ENCODE measurements at regions not wholly inside any gene's neighbourhood (a gene's known extent, or its start where the extent isn't known, plus 50 kb on each side); places are given as distances from the start of the nearest gene placed in this dataset.

GRCh38 chr5:145226726-145227125, 608.4 kb downstream of the PRELID2 start:
- Histone ChIP-seq H3K27ac (no peak overlapping the region), H3K4me3 (ENCODE audit: low read depth, low read length) (no peak overlapping the region), H3K36me3 (replicated peaks) (no peaks in the 10 kb centered on the region), H3K27me3 (replicated peaks) (no peaks in the 10 kb centered on the region)
- TF ChIP-seq, protein P1, sequence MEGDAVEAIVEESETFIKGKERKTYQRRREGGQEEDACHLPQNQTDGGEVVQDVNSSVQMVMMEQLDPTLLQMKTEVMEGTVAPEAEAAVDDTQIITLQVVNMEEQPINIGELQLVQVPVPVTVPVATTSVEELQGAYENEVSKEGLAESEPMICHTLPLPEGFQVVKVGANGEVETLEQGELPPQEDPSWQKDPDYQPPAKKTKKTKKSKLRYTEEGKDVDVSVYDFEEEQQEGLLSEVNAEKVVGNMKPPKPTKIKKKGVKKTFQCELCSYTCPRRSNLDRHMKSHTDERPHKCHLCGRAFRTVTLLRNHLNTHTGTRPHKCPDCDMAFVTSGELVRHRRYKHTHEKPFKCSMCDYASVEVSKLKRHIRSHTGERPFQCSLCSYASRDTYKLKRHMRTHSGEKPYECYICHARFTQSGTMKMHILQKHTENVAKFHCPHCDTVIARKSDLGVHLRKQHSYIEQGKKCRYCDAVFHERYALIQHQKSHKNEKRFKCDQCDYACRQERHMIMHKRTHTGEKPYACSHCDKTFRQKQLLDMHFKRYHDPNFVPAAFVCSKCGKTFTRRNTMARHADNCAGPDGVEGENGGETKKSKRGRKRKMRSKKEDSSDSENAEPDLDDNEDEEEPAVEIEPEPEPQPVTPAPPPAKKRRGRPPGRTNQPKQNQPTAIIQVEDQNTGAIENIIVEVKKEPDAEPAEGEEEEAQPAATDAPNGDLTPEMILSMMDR (IDR thresholded peaks at IDR 0.05; ENCODE audit: low read depth, low read length, missing control alignments): no peak
- in situ Hi-C loops (cut with HindIII; ENCODE audit: low pct_ligation_motif_present, low sequenced_read_pairs): no loop called here
- no peak for DNase-seq

- Histone ChIP-seq H3K4me3 (ENCODE audit: low read depth, low read length) (no peak overlapping the region), H3K36me3 (replicated peaks) (no peaks in the 10 kb centered on the region), H3K27ac (no peak overlapping the region), H3K27me3 (replicated peaks) (no peaks in the 10 kb centered on the region)
- TF ChIP-seq, protein P1 (IDR thresholded peaks at IDR 0.05; ENCODE audit: low read depth, low read length, missing control alignments): no peak
- DNase-seq: no peak
- in situ Hi-C loops (cut with HindIII; ENCODE audit: low pct_ligation_motif_present, low sequenced_read_pairs): no loop called here
These were observed 609.6 kb downstream of the PRELID2 start for GRCh38 chr5:145225529-145225928.

DNA sequence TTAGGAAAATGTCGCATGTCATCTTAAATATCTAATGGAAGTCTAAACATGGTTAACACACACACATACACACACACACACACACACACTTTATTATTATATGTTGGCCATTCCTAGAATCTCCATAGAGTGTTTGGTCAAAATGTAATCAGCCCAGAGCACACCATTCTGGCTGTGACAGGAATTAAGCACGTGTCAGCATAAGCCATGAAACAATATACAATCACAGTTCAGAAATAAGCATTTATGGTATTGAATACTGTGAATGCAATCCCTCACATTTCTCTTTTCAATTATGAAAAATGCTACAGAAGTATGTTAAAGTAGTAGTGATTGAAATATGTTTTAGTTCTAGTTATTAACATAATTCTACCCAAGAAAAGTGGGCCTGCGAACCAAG, 611.6 kb downstream of the PRELID2 start:
- no peaks in the 10 kb centered on the region for H3K36me3 ChIP-seq (replicated peaks)
- H3K4me3 ChIP-seq (ENCODE audit: low read depth, low read length): no peak overlapping the region
- H3K27me3 ChIP-seq (replicated peaks): no peaks in the 10 kb centered on the region
- in situ Hi-C loops (cut with HindIII; ENCODE audit: low pct_ligation_motif_present, low sequenced_read_pairs): no loop called here
- no peak overlapping the region for H3K27ac ChIP-seq
- no peak for DNase-seq
- TF ChIP-seq, protein P1 (IDR thresholded peaks at IDR 0.05; ENCODE audit: low read depth, low read length, missing control alignments): no peak

DNA sequence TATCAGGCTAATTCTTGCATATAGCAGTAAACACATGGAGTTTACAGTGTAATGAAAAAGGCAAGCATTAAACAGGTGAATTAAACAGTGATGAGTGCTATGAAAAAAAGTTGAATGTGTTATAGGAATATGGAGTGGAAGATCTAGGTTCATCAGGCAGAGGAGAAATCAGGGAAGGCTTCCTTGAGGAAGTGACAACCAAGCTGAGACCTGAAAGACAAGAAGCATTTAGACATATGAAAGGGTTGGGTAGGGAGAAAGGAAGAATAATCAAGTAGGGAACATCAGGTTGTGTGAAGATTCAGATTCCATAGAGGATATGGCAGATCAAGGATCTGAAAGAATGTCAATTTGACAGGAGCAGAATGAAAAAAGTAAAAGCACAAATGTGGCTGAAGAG, 612.5 kb downstream of the PRELID2 start:
- Histone ChIP-seq H3K4me3 (ENCODE audit: low read depth, low read length) (no peak overlapping the region), H3K36me3 (replicated peaks) (no peaks in the 10 kb centered on the region), H3K27ac (no peak overlapping the region), H3K27me3 (replicated peaks) (no peaks in the 10 kb centered on the region)
- in situ Hi-C loops (cut with HindIII; ENCODE audit: low pct_ligation_motif_present, low sequenced_read_pairs): no loop called here
- no peak for DNase-seq
- TF ChIP-seq, protein P1 (IDR thresholded peaks at IDR 0.05; ENCODE audit: low read depth, low read length, missing control alignments): no peak

- H3K36me3 ChIP-seq (replicated peaks): no peaks in the 10 kb centered on the region
- in situ Hi-C loops (cut with HindIII; ENCODE audit: low pct_ligation_motif_present, low sequenced_read_pairs): no loop called here
- no peaks in the 10 kb centered on the region for H3K27me3 ChIP-seq (replicated peaks)
- TF ChIP-seq, protein P1 (IDR thresholded peaks at IDR 0.05; ENCODE audit: low read depth, low read length, missing control alignments): no peak
- H3K27ac ChIP-seq: no peak overlapping the region
- no peak for DNase-seq
- H3K4me3 ChIP-seq (ENCODE audit: low read depth, low read length): no peak overlapping the region
These were observed 613.7 kb downstream of the PRELID2 start for GRCh38 chr5:145221416-145221815.

- in situ Hi-C loops (cut with HindIII; ENCODE audit: low pct_ligation_motif_present, low sequenced_read_pairs): no loop called here
- no peak overlapping the region for H3K27ac ChIP-seq
- no peak overlapping the region for H3K4me3 ChIP-seq (ENCODE audit: low read depth, low read length)
- H3K36me3 ChIP-seq (replicated peaks): no peaks in the 10 kb centered on the region
- DNase-seq: no peak
- no peaks in the 10 kb centered on the region for H3K27me3 ChIP-seq (replicated peaks)
- TF ChIP-seq, protein P1 (IDR thresholded peaks at IDR 0.05; ENCODE audit: low read depth, low read length, missing control alignments): no peak
These were observed 614.7 kb downstream of the PRELID2 start for GRCh38 chr5:145220481-145220880.
